ENCODE measurements at regions not wholly inside any gene's neighbourhood (a gene's known extent, or its start where the extent isn't known, plus 50 kb on each side); places are given as distances from the start of the nearest gene placed in this dataset.

DNA sequence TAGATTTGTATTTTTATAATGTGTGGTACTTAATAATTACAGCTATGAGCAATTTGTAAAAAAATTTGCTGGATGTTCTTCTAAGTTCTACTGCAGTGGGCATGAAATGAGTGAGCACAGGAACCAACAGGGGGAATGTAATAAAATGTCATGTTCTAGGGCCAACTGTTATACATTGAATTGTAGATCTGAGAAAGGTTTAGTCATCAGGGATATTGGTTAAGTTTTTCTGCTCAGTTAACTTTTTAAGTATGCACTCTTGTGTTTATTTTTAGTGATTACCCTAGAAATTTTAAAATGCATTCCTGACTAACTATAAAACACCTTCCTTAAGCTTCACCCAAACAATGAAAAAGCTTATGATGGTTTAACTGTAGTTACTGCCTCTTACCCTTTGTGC lies 101.8 kb downstream of the CAND1 start:
- peak; percentile 57 for DNase-seq

GRCh38 chr12:67377021-67377420 lies 107.9 kb downstream of the CAND1 start:
- no peak for DNase-seq

DNA sequence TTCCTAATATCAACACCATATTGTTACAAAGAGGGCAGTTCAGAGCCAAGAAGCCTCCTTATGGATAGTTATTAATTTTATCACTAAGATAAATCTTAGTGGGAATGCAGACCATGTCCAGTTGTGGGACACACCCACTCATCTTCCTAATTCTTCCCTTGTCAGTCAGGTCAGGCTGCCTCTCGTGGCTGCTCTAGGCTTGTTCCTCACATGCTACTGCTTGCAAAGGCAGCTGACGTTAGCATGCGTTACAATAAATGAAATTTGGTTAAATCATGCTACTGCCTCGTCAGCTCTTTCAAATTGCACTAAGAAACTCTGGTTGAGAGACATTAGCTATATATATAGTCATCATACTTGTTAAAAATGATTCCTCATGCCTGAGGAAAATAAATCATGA lies 108.4 kb downstream of the CAND1 start:
- DNase-seq: no peak

- peak; percentile 50 for DNase-seq
These were observed 113.2 kb downstream of the CAND1 start for GRCh38 chr12:67382241-67382871.

GRCh38 chr12:67386869-67387565 lies 117.9 kb downstream of the CAND1 start:
- peak; percentile 19 for DNase-seq

- DNase-seq: peak; percentile 27
These were observed 119.4 kb downstream of the CAND1 start for GRCh38 chr12:67388331-67389138.

GRCh38 chr12:67390273-67390672 lies 121.1 kb downstream of the CAND1 start:
- no peak for DNase-seq

DNA sequence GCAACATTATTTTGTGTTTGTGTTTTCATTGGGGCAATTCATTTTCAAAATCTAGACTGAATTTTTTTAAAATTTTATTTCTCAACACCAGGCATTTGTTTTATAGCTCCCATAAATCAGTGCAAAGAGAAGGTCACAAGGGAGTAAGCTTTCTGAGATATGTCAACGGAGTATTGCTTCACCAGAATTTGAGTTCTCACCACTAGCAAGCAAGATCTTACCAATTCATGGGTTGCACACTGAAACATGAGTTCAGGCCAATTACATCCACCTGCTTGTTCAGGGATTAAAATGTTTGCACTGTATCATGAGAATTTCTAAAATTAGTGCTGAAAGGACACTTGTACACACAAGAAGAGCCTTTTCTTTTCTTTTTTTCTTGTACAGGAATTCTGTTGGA lies 121.9 kb downstream of the CAND1 start:
- no peak for DNase-seq

GRCh38 chr12:67391656-67392055 lies 122.5 kb downstream of the CAND1 start:
- no peak for DNase-seq

GRCh38 chr12:67394550-67394949 lies 125.4 kb downstream of the CAND1 start:
- peak; percentile 18 for DNase-seq

DNA sequence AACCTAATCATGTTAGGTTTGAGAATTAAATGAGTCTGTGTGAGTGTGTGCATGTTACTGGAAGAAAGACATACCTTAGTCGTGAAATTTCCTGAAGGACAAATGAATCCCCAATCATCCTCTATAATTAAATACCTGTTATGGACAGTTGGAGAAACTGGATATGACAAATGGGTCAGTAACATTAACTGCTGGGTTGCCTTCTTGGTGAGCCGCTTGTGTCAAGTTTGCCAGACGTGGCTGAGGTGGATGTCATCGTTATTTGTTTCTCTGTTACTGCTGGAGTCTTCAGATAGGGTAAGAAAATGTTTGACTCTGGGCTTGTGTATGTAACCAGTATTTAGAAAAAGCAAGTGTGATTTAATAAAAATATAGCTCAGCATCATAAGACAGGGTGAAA lies 131.6 kb downstream of the CAND1 start:
- no peak for DNase-seq

- no peak for DNase-seq
These were observed 141.1 kb downstream of the CAND1 start for GRCh38 chr12:67410246-67410645.

DNA sequence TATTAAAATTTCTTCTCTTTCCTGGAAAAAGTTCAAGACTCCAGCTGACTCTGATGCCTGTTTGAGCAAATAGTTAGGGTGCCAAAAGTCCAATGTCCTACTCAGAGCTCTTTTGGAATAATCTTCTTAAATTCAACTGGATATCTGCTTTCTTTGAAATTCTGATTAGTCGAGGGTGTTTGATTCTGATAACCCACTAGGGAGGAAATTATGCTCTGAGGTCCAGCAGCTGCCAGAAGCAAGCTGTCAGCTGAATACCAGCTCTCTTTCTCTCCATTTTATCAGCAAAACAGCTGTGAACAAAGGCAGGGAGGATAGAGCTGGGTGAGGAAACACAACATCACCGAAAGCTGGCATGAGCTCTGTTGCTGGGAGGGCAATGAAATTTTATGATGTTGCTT lies 141.5 kb downstream of the CAND1 start:
- no peak for DNase-seq

DNA sequence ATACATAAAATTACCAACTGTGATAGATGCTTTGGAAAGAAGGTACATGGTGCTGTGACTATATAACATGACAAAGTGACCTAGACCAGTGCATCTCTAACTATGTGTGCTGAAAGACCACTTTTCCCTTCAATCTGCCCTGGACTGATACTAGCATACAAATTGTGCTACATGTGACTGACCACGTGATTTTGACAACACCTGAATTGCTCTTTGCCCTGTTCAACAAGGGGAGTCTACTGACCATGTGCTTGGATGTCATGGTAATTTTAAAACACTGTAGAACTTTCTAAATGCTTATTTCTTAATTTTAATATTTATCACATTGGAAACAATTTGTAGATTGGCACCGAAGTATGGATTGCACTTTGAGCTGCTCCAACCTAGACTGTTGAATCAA lies 142.4 kb downstream of the CAND1 start:
- DNase-seq: no peak

DNA sequence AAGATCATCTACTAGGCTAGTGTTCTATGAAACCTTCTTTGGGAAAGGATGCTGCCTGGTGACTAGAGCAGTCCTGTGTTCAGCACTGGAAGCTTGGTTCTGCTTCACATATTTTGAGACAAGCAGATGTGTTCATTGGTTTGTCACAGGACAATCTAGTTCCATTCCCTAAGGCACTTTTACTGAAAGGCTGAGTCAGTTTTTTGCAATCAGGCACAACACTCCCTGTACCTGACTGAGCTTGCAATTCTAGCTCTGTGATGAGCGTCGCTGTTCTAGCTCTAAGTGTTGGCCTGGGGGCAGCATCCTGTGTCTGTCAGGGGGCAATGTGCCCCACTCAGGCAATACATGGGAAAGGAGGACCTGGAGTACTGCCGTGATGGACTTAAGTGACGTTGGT lies 144.4 kb downstream of the CAND1 start:
- no peak for DNase-seq

DNA sequence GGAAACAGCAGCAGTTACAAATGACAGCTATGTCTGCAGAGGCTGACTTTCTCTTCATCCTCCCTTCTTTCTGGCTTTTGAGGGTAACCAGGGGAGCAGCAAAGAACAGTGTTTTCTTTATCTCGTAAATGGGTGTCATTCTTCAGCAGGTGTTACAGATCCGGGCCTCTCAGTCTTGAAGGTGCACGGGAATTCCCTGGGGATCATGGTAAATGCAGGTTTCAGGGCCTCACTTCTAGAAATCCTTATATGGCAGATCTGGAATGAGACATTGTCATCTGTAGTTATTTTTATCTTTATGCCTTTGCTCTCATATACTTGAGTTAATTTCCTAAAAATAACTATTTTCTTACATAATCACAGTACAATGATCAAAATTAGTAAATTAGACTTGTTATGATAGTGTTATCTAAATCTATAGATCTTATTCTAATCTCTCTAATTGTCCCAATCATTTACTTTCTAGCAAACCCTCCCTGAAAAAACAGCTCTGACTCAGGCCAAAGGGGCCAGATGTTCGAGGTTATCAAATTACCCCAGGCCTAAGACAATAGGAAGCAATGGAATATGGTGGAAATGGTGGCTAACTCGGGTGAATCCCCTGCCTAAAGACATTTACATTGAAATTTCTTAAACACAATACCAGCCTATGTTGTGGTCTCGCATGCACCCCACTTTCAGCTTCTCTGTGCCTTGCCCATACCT lies 145.0 kb downstream of the CAND1 start:
- no peak for DNase-seq

- DNase-seq: peak; percentile 66
These were observed 146.3 kb downstream of the CAND1 start for GRCh38 chr12:67415473-67415872.

- no peak for DNase-seq
These were observed 150.7 kb downstream of the CAND1 start for GRCh38 chr12:67419810-67420209.

GRCh38 chr12:67420506-67420905 lies 151.3 kb downstream of the CAND1 start:
- no peak for DNase-seq

DNA sequence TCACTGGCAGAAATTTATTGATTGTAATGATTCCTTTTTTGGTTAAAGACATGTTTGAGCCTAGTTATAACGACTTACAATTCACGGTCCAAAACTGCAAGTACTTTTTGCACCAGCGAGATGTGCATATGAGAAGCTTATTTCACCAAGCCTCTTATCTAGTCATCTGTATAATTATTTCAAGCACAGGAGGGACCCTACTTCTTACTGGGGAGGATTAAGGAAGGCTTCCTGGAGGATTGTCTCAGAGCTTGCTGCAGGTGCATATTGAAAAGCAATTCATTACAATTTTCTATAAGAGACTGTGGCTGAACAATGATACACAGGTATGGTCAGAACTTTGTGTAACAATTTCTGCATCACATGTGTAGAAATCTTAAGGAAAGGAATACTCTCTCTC lies 152.9 kb downstream of the CAND1 start:
- DNase-seq: no peak

GRCh38 chr12:67424784-67425183 lies 155.6 kb downstream of the CAND1 start:
- no peak for DNase-seq

DNA sequence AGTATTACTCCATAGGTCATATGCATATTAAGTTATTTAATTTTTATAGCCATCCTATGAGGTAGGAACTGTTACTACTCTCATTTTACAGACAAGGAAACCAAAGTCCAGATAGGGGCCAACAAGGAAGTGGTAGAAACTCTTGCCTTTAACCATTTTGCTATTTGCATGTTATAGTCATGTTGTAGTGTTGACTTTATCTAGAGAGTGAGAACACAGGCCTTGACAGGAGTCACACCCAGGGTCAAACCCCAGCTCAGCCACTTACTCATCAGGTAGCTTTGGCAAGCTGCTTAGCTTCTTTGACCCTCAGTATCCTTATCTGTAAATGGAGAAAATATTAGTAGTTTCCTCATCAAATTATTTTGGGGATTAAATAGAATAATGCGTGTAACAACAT lies 156.2 kb downstream of the CAND1 start:
- no peak for DNase-seq

DNA sequence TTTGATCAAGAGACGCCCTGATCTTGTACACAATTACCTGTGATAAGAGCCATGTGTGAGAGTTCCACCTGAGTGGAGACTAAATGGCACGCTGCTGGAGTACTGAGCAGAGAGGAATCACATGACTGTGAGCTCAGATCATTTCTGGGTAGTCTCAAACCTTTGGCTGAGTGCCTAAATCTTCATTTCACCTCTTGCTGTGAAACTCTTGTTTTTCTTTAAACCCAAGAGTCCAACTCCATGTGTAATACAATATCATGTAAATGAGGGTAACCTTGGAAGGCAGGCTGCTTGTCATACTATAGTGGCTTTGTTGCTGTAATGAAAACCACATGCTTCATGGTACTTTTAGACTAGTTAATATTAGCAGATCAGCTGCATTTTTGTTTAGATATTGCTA lies 156.9 kb downstream of the CAND1 start:
- peak; percentile 92 for DNase-seq
